Right ventricle myocardium superior (tissue), 1 donor: ENCODE measurements at regions not wholly inside any gene's neighbourhood (a gene's known extent, or its start where the extent isn't known, plus 50 kb on each side); places are given as distances from the start of the nearest gene placed in this dataset.
"Not testable (repeated sequence)": the region's sequence is repeated elsewhere in the genome, so short reads cannot be mapped to it uniquely, and the experiment has no call there.

ENCODE experiments used
- ATAC-seq: fragments of 200-7000 bp; cut with Tn5 transposase; one replicate; pipeline ENCODE4 v1.9.1; 2020; ENCODE audit warnings: mild to moderate bottlenecking; ENCODE audit not compliant: poor library complexity
- DNase-seq: peaks from one replicate; pipeline ENCODE4 v3.0.0-alpha.2; 2020
- intact Hi-C: fragments of 100-400 bp; cut with DNase I; formaldehyde crosslinking; loops from one replicate; pipeline ENCODE4 v1.11.2; 2022
- donor health status: DM: no; HTN: yes; CAD: no; lungs with severe emphysema.

DNA sequence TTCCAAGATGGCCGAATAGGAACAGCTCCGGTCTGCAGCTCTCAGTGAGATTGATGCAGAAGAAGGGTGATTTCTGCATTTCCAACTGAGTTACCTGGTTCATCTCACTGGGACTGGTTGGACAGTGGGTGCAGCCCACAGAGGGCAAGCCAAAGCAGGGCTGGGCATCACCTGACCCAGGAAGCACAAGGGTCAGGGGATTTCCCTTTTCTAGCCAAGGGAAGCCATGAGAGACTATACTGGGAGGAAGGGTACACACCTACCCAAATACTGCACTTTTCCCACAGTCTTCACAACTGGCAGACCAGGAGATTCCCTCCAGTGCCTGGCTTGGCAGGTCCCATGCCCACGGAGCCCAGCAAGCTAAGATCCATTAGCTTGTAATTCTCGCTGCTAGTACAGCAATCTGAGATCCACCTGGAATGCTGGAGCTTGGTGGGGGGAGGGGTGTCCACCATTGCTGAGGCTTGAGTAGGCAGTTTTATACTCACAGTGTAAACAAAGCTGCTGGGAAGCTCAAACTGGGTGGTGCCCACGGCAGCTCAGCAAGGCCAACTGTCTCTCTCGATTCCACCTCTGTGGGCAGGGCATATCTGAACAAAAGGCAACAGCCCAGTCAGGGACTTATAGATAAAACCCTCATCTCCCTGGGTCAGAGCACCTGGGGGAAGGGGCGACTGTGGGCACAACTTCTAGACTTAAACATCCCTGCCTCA, 365.8 kb downstream of the SPRY2 start:
- DNase-seq, intact Hi-C loops, ATAC-seq: not testable (repeated sequence)

DNA sequence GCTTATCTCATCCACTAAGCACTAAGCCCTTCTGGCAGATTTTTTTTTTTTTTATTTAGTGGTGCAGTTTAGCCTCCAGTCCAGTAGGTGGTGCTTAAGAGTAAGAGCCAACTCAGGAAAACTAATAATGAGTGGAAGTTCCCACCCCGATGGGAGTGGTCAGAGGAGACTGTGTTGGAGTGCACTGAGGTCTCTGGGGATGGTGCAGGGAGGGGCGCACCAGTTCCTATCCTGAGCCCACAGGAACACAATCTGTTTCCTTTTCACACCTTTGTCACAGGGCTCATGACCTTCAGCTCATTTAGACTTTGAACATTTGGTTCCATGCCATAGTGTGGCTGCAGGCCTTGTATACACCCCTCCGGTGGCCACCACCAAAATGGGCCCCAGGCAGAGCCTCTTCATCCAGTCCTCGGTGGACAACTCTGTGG, 367.4 kb downstream of the SPRY2 start:
- ATAC-seq = peak; percentile 59
- intact Hi-C loops = no loop called here
- DNase-seq = peak; percentile 48

DNA sequence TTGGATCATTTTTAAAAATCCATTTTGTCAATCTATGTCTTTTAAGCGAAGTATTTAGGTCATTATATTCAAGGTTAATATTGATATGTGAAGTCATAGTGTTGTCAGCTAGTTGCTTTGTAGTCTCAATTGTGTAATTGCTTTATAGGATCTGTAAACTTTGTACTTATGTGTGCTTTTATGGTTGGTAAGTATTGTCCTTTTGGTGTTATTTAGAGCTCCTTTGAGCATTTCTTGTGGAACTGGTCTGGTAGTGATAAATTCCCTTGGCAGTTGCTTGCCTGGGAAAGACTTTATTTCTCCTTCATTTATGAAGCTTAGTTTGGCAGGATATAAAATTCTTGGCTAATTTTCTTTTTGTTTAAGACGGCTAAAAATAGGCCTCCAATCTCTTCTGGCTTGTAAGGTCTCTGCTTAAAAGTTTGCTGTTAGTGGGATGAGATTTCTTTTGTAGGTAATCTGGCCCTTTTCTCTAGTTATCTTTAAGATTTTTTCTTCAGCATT, 368.8 kb downstream of the SPRY2 start:
- ATAC-seq = no peak
- no peak for DNase-seq
- intact Hi-C loops = no loop called here

DNA sequence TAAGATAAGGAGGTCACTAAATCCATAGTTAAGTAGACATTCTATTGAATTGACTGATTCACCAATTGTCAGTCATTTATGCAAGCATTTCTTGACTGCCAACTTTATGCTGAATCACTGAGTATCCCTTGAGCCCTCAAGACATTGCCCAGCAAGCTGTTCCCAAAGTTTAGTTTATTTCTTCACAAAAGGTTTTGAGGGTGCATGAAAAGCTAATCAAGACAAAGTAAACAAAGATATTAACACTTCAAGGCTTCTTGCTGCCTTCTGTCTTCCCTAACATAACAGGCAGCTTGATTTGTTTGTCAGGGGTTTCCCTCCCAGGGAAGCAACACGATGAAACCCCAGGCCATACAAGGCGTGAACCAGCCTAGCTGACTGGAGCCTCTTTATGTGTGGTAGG, 374.4 kb downstream of the SPRY2 start:
- intact Hi-C loops = no loop called here
- ATAC-seq (no peak), DNase-seq (no peak)

DNA sequence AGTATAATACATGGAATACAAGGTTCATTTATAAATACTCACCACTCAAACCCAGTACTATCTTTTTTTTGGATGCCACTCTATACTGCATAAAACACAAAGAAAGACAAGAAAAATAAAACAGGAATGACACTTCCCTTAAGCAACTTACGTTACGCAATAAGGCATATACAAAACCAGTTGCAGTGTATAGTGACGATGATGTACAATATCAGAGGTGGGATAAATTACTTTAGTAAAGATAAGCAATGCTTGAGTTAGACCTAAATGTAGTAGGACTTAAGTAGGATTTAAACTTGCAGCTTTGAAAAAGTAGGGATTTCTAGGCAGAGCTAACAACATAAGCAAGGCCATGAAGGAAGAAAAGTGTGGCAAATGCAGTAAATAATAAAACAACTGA, 374.9 kb downstream of the SPRY2 start:
- intact Hi-C loops = no loop called here
- DNase-seq = no peak
- ATAC-seq = no peak

DNA sequence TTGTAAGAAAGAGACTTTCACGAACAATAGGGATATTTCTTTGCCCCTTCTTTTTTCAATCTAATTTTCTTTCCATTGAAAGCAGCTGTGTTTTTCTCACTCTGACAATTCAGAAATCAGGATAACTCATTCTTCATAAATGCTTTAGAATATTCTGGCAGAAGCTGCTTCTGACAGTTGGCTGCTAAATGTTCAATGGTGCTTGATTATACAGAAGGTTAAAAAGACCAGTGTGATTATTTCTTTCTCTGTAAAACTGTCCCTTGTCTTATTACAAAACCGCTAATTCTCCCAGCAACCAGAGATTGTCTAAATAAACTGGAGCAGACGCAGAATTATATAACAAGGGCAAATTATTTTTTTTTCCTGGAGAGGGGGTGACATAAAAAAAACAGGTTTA, 394.4 kb downstream of the SPRY2 start:
- intact Hi-C loops = no loop called here
- DNase-seq (no peak), ATAC-seq (no peak)

DNA sequence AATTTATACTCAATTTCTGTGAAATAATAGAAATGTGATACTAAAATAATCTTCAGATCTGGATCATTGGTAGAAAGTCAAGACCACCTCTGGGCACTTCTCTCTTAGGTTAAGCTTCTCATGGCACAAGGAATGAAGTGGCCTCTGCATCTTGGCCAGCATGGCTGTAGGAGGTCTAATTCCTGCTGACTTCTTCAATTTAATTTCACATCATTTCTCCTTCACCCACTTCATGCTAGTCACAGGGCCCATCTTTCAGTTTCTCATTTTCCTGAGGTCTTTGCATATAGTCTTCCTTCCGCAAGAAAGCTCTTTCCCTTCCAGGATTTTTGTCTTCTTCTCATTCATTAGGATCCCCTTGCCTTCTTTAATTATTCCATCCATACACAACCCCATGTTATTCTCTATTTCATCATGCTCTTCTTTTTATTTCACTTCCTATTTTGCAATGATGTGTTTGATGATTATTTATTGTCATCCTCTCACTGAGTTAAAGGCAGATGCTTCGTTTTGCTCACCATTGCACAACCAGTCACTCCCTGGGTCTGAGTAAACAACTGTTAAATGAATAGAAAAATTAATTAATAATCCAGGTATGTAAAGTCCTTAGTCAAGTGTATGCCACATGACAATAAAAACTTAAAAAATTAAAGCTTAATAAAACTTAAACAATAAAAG, 397.4 kb downstream of the SPRY2 start:
- ATAC-seq = no peak
- intact Hi-C loops = no loop called here

DNA sequence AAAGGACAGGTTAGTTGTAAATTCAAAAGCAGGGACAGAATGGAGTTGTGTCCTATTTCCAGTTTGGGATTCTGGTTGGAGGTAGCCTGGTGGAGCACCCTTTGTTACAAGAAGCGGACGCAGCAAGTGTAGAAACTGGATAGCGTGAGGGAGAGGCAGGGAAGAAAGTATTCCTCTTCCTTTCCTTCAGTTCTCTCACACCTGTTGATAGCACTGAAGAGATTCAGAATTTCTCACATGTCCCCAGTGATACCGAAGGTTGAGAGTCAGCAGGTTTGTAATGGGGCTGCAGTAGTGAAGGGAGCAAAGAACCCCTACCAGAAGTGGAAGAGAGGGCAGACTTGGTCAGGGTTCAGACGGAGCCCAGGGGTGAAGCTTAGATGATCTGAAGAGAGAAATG, 399.2 kb downstream of the SPRY2 start:
- DNase-seq = no peak
- intact Hi-C loops = no loop called here
- no peak for ATAC-seq

More for the DNA sequence above, 397.4 kb downstream of the SPRY2 start:
- no peak for DNase-seq

DNA sequence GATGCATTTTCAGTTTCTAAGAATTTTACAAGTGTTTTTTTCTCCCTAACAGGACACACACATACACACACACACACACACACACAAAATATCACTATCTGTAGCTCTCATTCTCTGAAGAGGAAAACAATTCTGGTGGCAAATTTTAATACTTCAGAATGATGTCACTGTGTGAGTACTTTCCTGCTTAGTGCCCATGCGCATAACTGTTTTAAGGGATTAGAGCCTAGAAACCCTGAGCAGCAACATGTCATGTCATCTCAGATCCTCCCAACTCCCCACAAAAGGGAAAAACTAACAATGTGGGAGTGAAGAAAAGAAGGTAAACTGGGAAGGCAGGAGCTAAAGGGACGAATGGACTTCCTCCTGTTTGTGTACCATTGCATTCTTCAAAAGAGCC, 401.2 kb downstream of the SPRY2 start:
- intact Hi-C loops = no loop called here
- ATAC-seq = no peak
- no peak for DNase-seq

DNA sequence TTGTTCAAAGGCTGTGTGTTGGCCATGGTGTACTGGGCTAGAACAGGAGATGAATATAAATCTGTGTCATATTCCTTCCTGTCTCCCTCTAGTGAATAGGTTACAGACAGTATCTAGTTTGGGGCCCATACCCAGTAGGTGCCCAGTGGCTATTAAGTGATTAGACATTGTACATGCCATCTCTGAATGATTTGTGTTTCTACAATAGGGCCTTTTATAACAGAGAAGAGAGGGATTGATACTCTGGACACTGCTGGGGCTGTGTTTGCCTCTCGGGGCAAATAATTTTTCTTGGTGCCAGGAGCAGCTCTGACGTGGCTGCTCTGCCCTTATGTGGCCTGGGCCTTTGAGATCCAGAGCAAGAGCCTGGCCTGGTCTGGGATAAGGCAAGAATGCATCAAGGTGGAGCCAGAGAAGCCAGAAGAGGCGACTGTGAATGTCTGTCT, 403.1 kb downstream of the SPRY2 start:
- no peak for ATAC-seq
- intact Hi-C loops = no loop called here
- no peak for DNase-seq

DNA sequence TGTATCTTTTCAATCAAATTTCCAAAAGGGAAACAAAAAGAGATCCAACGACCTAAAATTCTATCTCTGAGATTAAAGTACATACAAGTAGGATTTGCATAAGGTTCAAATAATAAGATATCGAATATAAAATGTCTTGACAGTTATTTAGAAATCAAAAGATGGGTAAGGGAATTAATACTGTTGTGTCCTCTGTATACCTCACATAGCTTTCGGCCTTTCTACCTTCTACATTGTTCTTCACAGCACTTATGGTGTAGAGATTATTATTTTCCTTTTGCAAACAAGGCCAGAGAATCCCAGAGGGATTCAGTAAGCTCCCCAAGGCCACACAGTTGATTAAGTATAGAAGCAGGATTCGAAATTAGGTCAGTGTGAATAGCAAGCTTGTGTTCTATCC, 403.6 kb downstream of the SPRY2 start:
- ATAC-seq (no peak), DNase-seq (no peak)
- intact Hi-C loops = no loop called here

DNA sequence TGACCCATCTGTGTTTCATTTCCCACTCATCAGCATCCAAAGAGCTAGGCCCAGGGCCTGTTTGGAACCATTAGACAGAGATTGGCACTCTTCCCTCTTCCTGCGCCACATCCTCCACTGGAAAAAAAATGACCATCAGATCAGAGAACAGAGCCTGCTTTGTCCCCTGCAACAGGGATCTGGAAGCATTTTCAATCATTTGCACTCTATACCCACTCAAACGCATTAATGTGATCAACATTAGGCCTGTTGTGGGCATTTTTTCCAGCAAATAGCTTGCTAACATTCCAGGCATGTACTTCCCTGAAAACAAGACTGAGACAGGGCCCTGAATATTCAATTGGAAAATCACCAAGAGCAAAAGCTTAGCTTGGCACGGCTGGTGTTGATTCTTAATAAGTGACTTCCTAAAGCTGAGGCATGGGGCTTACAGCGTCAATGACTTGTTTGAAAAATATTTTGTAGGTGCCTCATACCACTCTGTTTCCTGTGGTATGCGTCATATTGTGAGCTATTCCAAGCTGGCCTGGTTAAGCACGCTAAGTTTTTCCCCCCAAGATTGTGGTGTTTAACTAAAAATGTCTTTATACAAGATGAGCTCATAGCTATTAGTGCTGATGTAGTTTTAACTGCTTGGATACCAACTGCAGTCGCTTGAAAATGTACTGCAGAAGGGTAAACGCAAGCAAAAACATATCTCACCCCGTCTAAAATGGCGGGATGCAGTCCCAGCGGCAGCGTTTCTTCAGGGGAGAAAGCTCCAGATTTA, 404.4 kb downstream of the SPRY2 start:
- ATAC-seq = peak; percentile 85
- DNase-seq = no peak
- intact Hi-C loops = no loop called here

DNA sequence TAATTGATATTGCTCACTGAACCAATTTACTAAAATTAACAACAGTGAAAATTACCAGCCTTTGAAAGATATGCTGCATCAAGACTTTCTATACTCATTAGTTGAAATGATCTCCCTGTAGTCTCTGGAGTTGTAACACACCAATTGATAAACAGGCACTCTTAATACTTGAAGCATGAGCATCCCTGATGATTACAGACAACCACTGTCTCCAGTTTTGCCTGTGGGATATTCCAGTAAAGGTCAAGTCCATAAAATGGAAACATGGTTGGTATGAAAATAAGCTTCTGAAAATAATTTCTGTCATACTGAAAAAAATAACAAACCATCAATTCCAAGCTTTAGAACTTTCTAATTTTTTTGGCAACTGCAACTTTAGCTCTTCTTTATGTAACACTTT, 405.8 kb downstream of the SPRY2 start:
- intact Hi-C loops = no loop called here
- no peak for ATAC-seq
- no peak for DNase-seq

DNA sequence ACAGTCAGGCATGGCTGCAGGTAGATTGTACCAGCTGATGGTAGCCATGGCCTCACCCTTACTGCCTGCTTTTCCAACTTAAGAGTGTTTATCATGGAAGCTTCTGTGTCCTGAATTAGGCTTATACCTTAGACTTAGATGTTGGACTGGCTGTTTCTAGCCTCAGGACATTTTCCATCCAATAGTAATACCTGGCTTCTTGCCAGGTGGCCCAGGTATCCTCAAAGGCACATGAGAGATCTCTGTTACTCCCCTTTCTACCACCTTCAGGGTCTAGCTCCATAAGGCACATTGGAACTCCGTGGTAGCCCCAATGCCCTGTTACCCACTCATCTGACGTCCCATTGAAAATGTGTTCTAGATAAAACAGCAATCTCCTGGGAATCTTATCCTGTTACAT, 407.5 kb downstream of the SPRY2 start:
- ATAC-seq (no peak), DNase-seq (no peak)
- intact Hi-C loops = no loop called here

DNA sequence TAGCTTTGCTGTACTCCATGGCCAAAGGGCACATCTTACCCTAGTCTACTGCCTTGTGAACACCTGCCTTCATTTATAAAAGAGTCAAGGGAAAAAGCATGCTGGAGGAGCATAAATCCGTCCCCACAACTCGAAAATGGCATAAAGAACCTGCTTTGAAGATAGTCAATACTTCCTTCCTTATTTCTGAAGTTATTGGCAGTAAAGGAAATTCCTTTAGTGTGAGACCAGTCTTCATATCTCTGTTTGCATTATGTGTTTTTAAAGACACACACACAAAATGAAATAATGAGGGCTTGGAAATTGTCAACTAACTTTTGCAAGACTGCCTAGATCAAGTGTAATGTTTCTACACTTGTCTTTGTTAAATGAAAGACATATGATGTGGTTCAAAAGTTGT, 408.4 kb downstream of the SPRY2 start:
- intact Hi-C loops = no loop called here

DNA sequence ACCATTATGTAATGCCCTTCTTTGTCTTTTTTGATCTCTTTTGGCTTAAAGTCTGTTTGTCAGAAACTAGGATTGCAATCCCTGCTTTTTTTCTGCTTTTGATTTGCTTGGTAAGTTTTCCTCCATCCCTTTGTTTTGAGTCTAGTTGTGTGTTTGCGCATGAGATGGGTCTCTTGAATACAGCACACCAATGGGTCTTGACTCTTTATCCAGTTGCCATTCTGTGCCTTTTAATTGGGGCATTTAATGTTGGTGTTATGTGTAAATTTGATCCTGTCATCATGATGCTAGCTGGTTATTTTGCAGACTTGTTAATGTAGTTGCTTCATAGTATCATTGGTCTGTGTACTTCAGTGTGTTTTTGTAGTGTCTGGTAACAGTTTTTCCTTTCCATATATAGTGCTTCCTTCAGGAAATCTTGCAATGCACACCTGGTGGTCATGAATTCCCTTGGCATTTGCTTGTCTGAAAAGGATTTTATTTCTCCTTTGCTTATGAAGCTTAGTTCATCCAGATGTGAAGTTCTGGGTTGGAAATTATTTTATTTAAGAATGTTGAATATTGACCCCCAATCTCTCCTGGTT, 416.9 kb downstream of the SPRY2 start:
- ATAC-seq, DNase-seq, intact Hi-C loops: not testable (repeated sequence)

More for the DNA sequence above, 408.4 kb downstream of the SPRY2 start:
- ATAC-seq = no peak
- no peak for DNase-seq

DNA sequence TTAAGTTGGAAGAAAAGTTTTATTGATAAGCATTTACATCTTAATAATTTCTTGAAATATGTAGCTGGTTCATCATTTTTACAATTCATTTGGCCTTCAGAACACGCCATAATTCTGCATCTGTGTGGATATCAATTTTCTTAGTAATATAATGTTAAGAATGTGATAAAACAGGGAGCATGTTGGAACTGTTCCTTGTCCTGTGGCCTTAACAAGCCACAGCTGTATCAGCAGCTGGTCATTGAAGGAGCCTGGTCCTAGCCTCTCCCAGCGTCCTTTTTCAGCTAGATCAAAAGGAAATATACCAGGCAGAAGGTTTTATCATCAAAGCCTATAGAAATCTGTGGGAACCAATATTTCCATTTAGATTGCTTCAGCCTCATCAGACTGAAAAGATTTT, 421.8 kb downstream of the SPRY2 start:
- DNase-seq (no peak), ATAC-seq (no peak)
- intact Hi-C loops = no loop called here

DNA sequence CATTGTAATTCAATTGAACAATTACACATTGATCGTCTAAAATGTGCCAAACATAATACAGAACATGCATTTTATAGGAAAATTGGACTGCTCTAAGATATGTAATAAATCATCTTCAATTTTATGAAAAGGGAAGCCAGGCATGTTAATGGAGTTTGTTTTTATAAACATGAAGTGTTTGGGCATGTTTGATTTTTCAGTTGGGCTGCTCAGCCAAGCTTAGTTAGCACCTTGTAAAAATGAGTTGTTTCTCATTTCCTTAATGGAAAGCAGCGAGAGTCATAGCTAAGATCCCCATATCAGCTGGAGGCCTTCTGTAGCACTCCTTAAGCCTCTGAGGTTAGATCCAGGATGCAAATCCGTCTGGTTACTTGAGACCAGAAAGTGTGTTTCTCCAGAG, 422.3 kb downstream of the SPRY2 start:
- ATAC-seq (no peak), DNase-seq (no peak)
- intact Hi-C loops = no loop called here

DNA sequence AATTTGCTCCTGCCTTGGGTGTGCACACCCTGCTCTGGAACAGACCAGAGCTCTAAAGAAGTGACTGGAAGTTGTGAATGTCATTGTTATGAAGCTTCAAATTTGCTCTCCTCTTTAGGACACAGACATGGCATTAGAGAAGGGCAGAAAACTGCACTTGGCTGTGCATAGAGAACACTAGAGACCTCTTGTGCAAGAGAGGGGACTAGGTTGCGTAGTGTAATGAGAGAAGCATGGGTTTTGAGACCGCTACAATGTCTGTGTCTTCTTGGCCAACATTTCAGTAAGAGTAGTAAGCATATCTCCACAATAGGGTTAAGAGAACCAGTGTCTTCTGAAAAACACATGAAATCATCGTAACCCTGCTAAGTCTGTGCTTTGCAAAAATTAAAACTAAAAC, 423.3 kb downstream of the SPRY2 start:
- intact Hi-C loops = no loop called here
- DNase-seq (no peak), ATAC-seq (no peak)
